ENCODE measurements at regions not wholly inside any gene's neighbourhood (a gene's known extent, or its start where the extent isn't known, plus 50 kb on each side); places are given as distances from the start of the nearest gene placed in this dataset.

- no peak for TF ChIP-seq EZH2 (IDR thresholded peaks at IDR 0.05; ENCODE audit: low read length, missing control alignments)
- TF ChIP-seq, protein P1, sequence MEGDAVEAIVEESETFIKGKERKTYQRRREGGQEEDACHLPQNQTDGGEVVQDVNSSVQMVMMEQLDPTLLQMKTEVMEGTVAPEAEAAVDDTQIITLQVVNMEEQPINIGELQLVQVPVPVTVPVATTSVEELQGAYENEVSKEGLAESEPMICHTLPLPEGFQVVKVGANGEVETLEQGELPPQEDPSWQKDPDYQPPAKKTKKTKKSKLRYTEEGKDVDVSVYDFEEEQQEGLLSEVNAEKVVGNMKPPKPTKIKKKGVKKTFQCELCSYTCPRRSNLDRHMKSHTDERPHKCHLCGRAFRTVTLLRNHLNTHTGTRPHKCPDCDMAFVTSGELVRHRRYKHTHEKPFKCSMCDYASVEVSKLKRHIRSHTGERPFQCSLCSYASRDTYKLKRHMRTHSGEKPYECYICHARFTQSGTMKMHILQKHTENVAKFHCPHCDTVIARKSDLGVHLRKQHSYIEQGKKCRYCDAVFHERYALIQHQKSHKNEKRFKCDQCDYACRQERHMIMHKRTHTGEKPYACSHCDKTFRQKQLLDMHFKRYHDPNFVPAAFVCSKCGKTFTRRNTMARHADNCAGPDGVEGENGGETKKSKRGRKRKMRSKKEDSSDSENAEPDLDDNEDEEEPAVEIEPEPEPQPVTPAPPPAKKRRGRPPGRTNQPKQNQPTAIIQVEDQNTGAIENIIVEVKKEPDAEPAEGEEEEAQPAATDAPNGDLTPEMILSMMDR (conservative IDR thresholded peaks at IDR 0.05 in 1 of 2, IDR thresholded peaks at IDR 0.05 in 1 of 2; ENCODE audit: low read depth in 1 of 2, low read length in 2 of 2), result no peak
Measured at GRCh38 chr4:126725906-126726305, 906.9 kb upstream of the INTU start.

Data from fibroblast of lung (primary cell).